Activated CD8-positive, alpha-beta T cell treated with anti-CD3 and anti-CD28 coated beads for 36 hours (primary cell): ENCODE measurements at regions not wholly inside any gene's neighbourhood (a gene's known extent, or its start where the extent isn't known, plus 50 kb on each side); places are given as distances from the start of the nearest gene placed in this dataset.

Experiments used
- ATAC-seq: fragments of 200-7000 bp; cut with Tn5 transposase; one replicate; pipeline ENCODE4 v1.10.0; 2021; ENCODE audit warnings: mild to moderate bottlenecking, moderate library complexity
- CTCF ChIA-PET: fragments of 350-600 bp; sonication (Branson Sonifier 250); formaldehyde crosslinking; loops from one replicate; lab custom pipeline; 2021; ENCODE audit warnings: antibody characterized with exemption; lab: Charles Lee
- POLR2A ChIA-PET: fragments of 350-600 bp; sonication (Branson Sonifier 250); formaldehyde crosslinking; loops from one replicate; lab custom pipeline; 2021; ENCODE audit warnings: antibody characterized with exemption; lab: Charles Lee
- DNase-seq: peaks from one replicate; pipeline ENCODE4 v3.0.0-alpha.2; 2020
- H3K27ac Mint-ChIP-seq: one replicate; pipeline ENCODE4 v1.8.0; 2021; ENCODE audit warnings: mild to moderate bottlenecking, mixed read lengths
- H3K27me3 Mint-ChIP-seq: one replicate; pipeline ENCODE4 v1.8.0; 2021; ENCODE audit warnings: mixed read lengths
- H3K36me3 Mint-ChIP-seq: one replicate; pipeline ENCODE4 v1.8.0; 2021; ENCODE audit warnings: low read depth, mixed read lengths
- H3K4me1 Mint-ChIP-seq: one replicate; pipeline ENCODE4 v1.8.0; 2021; ENCODE audit warnings: low read depth, mixed read lengths
- H3K4me3 Mint-ChIP-seq: one replicate; pipeline ENCODE4 v1.8.0; 2021; ENCODE audit warnings: mild to moderate bottlenecking, moderate library complexity, mixed read lengths
- H3K9me3 Mint-ChIP-seq: one replicate; pipeline ENCODE4 v1.8.0; 2021; ENCODE audit warnings: mixed read lengths
- CTCF ChIP-seq: fragments of 200-600 bp; IDR thresholded peaks from one replicate; pipeline ENCODE4 v1.8.0; 2022; ENCODE audit warnings: antibody characterized with exemption, mild to moderate bottlenecking
- intact Hi-C: fragments of 100-400 bp; cut with micrococcal nuclease; formaldehyde crosslinking; loops from one replicate; pipeline ENCODE4 v1.10.0; 2022

GRCh38 chr6:139852067-139852466 lies 477.6 kb upstream of the CITED2 start:
- Mint-ChIP-seq H3K36me3 (no peaks in the 10 kb centered on the region), H3K4me3 (no peak overlapping the region), H3K4me1 (no peaks in the 10 kb centered on the region), H3K27me3 (peaks cover 7% of the 10 kb centered on the region), H3K9me3 (peaks cover 2% of the 10 kb centered on the region), H3K27ac (no peak overlapping the region)
- no peak for TF ChIP-seq CTCF
- POLR2A ChIA-PET, result no interaction called here
- CTCF ChIA-PET, result no interaction called here
- DNase-seq (no peak), ATAC-seq (no peak)
- intact Hi-C loops, result no loop called here

DNA sequence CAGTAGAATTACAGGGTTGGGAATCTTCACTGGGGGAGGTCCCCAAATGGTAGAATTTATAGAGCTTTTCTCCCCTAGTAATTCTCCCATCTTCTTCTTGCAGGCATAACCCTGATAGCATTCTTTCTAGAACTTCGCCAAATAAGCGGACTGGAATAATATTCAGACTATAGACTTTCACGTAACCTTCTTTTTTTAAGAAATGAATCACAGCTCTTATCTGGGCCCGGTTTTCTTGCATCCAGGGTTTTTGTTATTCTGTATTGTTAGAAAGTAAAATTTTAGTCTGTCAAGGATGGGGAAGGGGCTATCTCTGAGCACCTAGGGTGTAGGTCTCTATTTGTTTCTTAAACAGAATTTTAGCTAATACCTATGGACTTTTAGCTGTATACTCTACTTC lies 476.8 kb upstream of the CITED2 start:
- CTCF ChIA-PET, result no interaction called here
- Mint-ChIP-seq H3K4me1 (no peaks in the 10 kb centered on the region), H3K27me3 (peaks cover 7% of the 10 kb centered on the region), H3K36me3 (no peaks in the 10 kb centered on the region), H3K4me3 (no peak overlapping the region), H3K9me3 (peaks cover 2% of the 10 kb centered on the region), H3K27ac (no peak overlapping the region)
- no peak for TF ChIP-seq CTCF
- intact Hi-C loops, result no loop called here
- no peak for DNase-seq
- ATAC-seq, result no peak
- POLR2A ChIA-PET, result no interaction called here

GRCh38 chr6:139850512-139850911 lies 476.1 kb upstream of the CITED2 start:
- peaks cover 2% of the 10 kb centered on the region for H3K9me3 Mint-ChIP-seq
- H3K27ac Mint-ChIP-seq, result no peak overlapping the region
- CTCF ChIA-PET, result no interaction called here
- no peaks in the 10 kb centered on the region for H3K4me1 Mint-ChIP-seq
- intact Hi-C loops, result no loop called here
- H3K27me3 Mint-ChIP-seq, result peaks cover 7% of the 10 kb centered on the region
- H3K4me3 Mint-ChIP-seq, result no peak overlapping the region
- TF ChIP-seq CTCF, result no peak
- no peaks in the 10 kb centered on the region for H3K36me3 Mint-ChIP-seq
- POLR2A ChIA-PET, result no interaction called here
- no peak for DNase-seq
- ATAC-seq, result no peak

GRCh38 chr6:139847457-139847813 lies 473.0 kb upstream of the CITED2 start:
- no peaks in the 10 kb centered on the region for H3K4me1 Mint-ChIP-seq
- H3K27ac Mint-ChIP-seq, result no peak overlapping the region
- no peaks in the 10 kb centered on the region for H3K36me3 Mint-ChIP-seq
- CTCF ChIA-PET, result no interaction called here
- H3K9me3 Mint-ChIP-seq, result peaks cover 2% of the 10 kb centered on the region
- intact Hi-C loops, result no loop called here
- POLR2A ChIA-PET, result no interaction called here
- H3K27me3 Mint-ChIP-seq, result peaks cover 13% of the 10 kb centered on the region
- no peak for TF ChIP-seq CTCF
- H3K4me3 Mint-ChIP-seq, result no peak overlapping the region
- DNase-seq (no peak), ATAC-seq (no peak)

- Mint-ChIP-seq H3K9me3 (peaks cover 2% of the 10 kb centered on the region), H3K27me3 (peaks cover 13% of the 10 kb centered on the region), H3K4me3 (no peak overlapping the region), H3K4me1 (no peaks in the 10 kb centered on the region), H3K27ac (no peak overlapping the region), H3K36me3 (no peaks in the 10 kb centered on the region)
- ATAC-seq, result no peak
- TF ChIP-seq CTCF, result no peak
- CTCF ChIA-PET, result no interaction called here
- no peak for DNase-seq
- intact Hi-C loops, result no loop called here
- POLR2A ChIA-PET, result no interaction called here
Observed at GRCh38 chr6:139846538-139847456, 472.3 kb upstream of the CITED2 start.
